ENCODE measurements at regions not wholly inside any gene's neighbourhood (a gene's known extent, or its start where the extent isn't known, plus 50 kb on each side); places are given as distances from the start of the nearest gene placed in this dataset.
"Not testable (repeated sequence)": the region's sequence is repeated elsewhere in the genome, so short reads cannot be mapped to it uniquely, and the experiment has no call there.

DNA sequence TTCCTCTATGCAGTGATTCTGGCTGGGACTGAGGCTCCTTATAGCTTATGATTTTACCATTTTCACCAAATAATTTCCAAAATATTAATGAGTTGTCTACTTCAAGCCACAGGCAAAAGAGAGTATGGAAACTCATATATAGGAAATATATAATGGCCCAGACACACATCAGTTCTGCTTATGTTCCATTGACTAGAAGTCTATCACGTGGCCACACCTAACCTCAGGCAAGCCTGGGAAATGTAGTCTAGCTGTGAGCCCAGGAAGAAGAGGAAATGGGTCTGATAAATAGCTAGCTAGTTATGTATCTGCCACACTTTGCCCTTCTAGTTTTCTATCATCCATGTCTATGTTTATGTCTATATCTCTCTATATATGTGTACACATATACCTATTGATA, 195.1 kb downstream of the OTOL1 start:
- H3K27me3 Mint-ChIP-seq (ENCODE audit: low read depth): no peaks in the 10 kb centered on the region
- no peaks in the 10 kb centered on the region for H3K9me3 Mint-ChIP-seq
- no peak for DNase-seq
- H3K4me1 Mint-ChIP-seq (ENCODE audit: low read depth): no peaks in the 10 kb centered on the region
- ATAC-seq: no peak
- no peak overlapping the region for H3K4me3 Mint-ChIP-seq
- H3K36me3 Mint-ChIP-seq (ENCODE audit: insufficient read depth): no peaks in the 10 kb centered on the region

DNA sequence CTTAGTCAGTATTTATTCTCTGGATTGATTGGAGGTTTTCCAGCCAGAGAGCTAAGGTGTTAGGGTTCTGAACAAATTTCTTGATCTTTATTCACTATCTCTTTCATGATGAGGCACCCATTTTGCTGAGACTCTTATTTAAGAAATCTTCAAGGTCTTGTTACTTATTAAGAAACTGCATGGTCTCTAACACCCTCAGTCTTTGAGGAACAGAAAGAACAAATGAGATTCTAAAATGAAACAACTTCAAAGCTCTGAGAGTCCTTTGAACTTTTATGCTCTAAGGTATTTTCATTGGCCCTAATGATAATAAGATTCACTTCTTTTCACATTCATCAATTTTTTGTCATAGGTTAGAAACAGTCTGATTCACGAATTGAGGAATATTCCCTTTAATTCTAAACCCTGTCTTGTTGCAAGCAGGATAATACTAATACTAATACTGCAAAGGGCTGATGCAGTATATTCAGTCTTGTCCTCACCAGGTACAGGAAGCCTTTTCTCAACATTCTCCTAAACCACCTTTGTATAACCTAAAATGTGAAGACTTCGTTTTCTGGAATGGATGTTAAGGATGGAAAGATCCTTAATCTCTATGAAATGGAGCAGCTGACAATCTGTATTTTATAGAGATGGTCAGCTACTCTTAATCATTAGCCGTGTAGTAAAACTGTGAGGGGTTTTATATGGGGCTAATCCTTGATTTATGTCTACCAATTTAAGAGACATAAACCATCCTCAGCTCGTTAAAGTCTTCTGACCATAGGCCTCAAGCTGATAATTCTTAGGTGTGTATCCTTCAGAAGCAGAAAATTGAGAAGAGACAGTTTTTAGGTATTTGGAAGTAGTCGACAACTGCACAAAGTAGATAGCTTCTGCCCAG, 198.3 kb downstream of the OTOL1 start:
- no peaks in the 10 kb centered on the region for H3K9me3 Mint-ChIP-seq
- no peak for ATAC-seq
- DNase-seq: no peak
- no peak overlapping the region for H3K4me3 Mint-ChIP-seq
- no peaks in the 10 kb centered on the region for H3K4me1 Mint-ChIP-seq (ENCODE audit: low read depth)
- no peaks in the 10 kb centered on the region for H3K36me3 Mint-ChIP-seq (ENCODE audit: insufficient read depth)
- no peaks in the 10 kb centered on the region for H3K27me3 Mint-ChIP-seq (ENCODE audit: low read depth)

- DNase-seq (no peak), ATAC-seq (no peak)
- no peaks in the 10 kb centered on the region for H3K36me3 Mint-ChIP-seq (ENCODE audit: insufficient read depth)
- no peaks in the 10 kb centered on the region for H3K4me1 Mint-ChIP-seq (ENCODE audit: low read depth)
- no peaks in the 10 kb centered on the region for H3K27me3 Mint-ChIP-seq (ENCODE audit: low read depth)
- no peak overlapping the region for H3K4me3 Mint-ChIP-seq
- no peaks in the 10 kb centered on the region for H3K9me3 Mint-ChIP-seq
Measured at GRCh38 chr3:161695811-161696210, 199.2 kb downstream of the OTOL1 start.

- Mint-ChIP-seq H3K36me3 (ENCODE audit: insufficient read depth) (no peaks in the 10 kb centered on the region), H3K4me3 (no peak overlapping the region), H3K4me1 (ENCODE audit: low read depth) (no peaks in the 10 kb centered on the region), H3K9me3 (peaks cover 11% of the 10 kb centered on the region), H3K27me3 (ENCODE audit: low read depth) (no peaks in the 10 kb centered on the region)
- no peak for DNase-seq
- no peak for ATAC-seq
Measured at GRCh38 chr3:161700998-161701397, 204.4 kb downstream of the OTOL1 start.

DNA sequence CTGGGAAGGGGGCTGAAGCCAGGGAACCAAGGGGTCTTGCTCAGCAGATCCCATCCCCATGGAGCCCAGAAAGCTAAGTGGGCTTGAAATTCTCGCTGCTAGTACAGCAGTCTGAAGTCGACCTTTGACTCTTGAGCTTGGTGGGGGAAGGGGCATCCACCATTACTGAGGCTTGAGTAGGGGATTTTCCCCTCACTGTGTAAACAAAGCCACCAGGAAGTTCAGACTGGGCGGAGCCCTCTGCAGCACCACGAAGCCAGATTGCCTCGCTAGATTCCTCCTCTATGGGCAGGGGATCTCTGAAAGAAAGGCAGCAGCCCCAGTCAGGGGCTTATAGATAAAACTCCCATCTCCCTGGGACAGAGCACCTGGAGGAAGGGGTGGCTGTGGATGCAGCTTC, 210.6 kb downstream of the OTOL1 start:
- H3K4me3 Mint-ChIP-seq; DNase-seq; H3K4me1 Mint-ChIP-seq (ENCODE audit: low read depth); ATAC-seq; H3K27me3 Mint-ChIP-seq (ENCODE audit: low read depth); H3K36me3 Mint-ChIP-seq (ENCODE audit: insufficient read depth): not testable (repeated sequence)
- peaks cover 16% of the 10 kb centered on the region for H3K9me3 Mint-ChIP-seq

DNA sequence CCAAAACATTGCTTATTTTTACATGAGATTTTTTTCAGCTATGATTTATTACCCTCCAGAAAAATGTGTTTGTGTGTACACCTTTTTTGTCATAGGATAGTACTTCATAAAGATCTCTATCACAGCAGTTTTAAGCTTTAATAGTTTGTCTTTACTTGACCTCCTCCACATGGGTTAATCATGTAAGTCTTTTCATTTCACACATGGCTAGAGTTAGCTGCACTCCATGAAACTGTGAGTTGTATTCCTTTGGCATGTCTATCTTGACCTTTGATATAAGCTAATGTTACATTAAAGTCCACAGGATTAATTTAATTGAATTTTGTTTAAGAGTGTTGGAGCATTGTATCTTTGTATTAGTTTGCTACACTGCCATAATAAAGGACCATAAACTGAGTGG, 217.1 kb downstream of the OTOL1 start:
- H3K36me3 Mint-ChIP-seq (ENCODE audit: insufficient read depth): no peaks in the 10 kb centered on the region
- DNase-seq (no peak), ATAC-seq (no peak)
- H3K9me3 Mint-ChIP-seq: peaks cover 9% of the 10 kb centered on the region
- no peak overlapping the region for H3K4me3 Mint-ChIP-seq
- H3K27me3 Mint-ChIP-seq (ENCODE audit: low read depth): no peaks in the 10 kb centered on the region
- no peaks in the 10 kb centered on the region for H3K4me1 Mint-ChIP-seq (ENCODE audit: low read depth)

DNA sequence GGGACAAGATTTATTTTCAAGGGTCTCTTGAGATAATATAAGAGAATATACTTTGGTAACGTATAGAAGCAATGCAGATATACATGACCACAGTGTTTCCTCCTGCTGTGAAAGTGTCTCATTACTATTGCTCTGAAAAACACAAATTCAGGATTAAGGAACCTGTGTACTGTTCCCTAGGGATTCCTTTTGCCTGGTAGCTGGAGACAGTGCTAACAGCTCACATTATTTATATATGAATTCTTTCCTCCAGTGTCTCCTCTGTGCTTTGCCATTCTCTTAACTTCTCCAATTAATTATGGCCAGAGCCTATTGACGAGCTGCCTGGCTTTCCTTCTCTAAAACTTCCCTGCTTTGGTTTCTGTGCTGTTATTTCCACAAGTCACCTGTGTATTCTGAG, 235.4 kb downstream of the OTOL1 start:
- Mint-ChIP-seq H3K9me3 (no peaks in the 10 kb centered on the region), H3K27me3 (ENCODE audit: low read depth) (no peaks in the 10 kb centered on the region), H3K4me3 (no peak overlapping the region), H3K36me3 (ENCODE audit: insufficient read depth) (no peaks in the 10 kb centered on the region), H3K4me1 (ENCODE audit: low read depth) (no peaks in the 10 kb centered on the region)
- ATAC-seq (no peak), DNase-seq (no peak)

DNA sequence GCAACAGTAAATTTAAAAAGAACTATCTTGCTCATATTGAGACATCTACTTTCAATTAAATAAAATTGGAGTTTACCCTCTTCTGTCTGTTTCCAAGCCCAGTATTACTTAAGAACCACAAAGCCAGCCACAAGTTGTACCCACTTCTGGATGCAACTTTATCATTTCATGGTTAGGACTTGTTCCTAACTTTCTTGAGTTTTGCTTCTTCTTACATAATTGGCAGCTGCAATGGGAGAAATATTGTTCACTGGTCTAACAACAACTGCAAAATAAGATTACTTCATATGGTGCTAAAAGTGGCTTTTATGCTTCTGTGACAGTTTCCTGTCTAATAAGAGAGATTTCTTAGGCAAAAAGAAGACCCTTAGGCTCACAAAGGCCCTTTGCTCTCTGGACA, 240.6 kb downstream of the OTOL1 start:
- H3K4me3 Mint-ChIP-seq: no peak overlapping the region

DNA sequence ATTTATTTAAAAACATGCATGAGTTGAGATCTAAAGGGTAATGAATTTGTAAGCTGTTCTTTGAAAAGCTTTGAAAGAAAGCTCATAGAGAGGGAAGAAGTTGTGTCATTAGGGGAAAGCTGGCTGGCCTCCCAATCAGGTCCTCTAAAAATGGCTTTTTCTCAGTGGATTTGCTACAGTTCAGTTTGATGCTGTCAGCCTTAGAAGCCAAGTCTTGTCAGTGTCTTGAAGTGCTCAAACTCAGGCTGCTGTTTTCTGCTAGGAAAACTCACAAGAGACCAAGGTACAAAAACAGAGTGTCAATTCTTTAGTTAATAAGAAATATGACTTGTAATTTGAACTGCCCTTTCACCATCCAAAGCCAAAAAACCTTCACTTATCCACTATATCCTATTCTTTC, 243.8 kb downstream of the OTOL1 start:
- peaks cover 4% of the 10 kb centered on the region for H3K9me3 Mint-ChIP-seq

More for the DNA sequence above, 240.6 kb downstream of the OTOL1 start:
- no peaks in the 10 kb centered on the region for H3K27me3 Mint-ChIP-seq (ENCODE audit: low read depth)
- no peak for ATAC-seq
- H3K9me3 Mint-ChIP-seq: peaks cover 4% of the 10 kb centered on the region
- no peak for DNase-seq
- no peaks in the 10 kb centered on the region for H3K4me1 Mint-ChIP-seq (ENCODE audit: low read depth)
- no peaks in the 10 kb centered on the region for H3K36me3 Mint-ChIP-seq (ENCODE audit: insufficient read depth)

DNA sequence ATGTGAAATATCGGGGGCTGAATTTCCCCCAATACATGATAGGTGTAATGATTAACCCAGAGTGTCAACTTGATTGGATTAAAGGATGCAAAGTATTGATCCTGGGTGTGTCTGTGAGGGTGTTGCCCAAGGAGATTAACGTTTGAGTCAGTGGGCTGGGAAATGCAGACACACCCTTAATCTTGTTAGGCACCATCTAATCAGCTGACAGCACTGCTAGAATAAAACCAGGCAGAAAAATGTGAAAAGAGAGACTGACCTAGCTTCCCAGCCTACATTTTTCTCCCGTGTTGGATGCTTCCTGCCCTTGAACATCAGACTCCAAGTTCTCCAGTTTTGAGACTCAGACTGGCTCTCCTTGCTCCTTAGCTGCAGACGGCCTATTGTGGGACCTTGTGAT, 247.8 kb downstream of the OTOL1 start:
- Mint-ChIP-seq H3K9me3 (peaks cover 4% of the 10 kb centered on the region), H3K4me3 (no peak overlapping the region), H3K36me3 (ENCODE audit: insufficient read depth) (no peaks in the 10 kb centered on the region), H3K4me1 (ENCODE audit: low read depth) (no peaks in the 10 kb centered on the region), H3K27me3 (ENCODE audit: low read depth) (no peaks in the 10 kb centered on the region)
- no peak for ATAC-seq
- DNase-seq: no peak

More for the DNA sequence above, 243.8 kb downstream of the OTOL1 start:
- H3K4me3 Mint-ChIP-seq: no peak overlapping the region
- no peak for DNase-seq
- no peaks in the 10 kb centered on the region for H3K27me3 Mint-ChIP-seq (ENCODE audit: low read depth)
- no peak for ATAC-seq
- H3K36me3 Mint-ChIP-seq (ENCODE audit: insufficient read depth): no peaks in the 10 kb centered on the region
- H3K4me1 Mint-ChIP-seq (ENCODE audit: low read depth): no peaks in the 10 kb centered on the region

DNA sequence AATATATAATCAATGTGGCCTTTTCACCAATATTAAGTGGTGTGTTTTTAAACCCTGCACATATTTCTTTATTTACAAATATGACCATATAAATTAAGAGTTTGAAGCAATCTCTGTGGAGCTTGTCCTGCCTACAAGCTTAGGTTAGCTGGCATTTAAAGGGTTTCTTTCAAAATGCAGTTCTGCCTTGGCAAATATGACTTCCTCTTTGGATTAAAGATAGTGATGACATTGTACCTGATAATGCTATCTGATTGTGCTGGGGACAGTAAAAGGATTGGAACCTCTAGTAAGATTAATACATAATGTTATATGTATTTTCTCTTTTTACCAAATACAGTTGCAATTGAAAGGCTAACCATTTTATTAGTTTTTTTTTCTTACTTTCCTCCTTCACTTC, 249.1 kb downstream of the OTOL1 start:
- Mint-ChIP-seq H3K4me3 (no peak overlapping the region), H3K4me1 (ENCODE audit: low read depth) (no peaks in the 10 kb centered on the region), H3K9me3 (peaks cover 4% of the 10 kb centered on the region), H3K27me3 (ENCODE audit: low read depth) (no peaks in the 10 kb centered on the region), H3K36me3 (ENCODE audit: insufficient read depth) (no peaks in the 10 kb centered on the region)
- no peak for DNase-seq
- no peak for ATAC-seq

DNA sequence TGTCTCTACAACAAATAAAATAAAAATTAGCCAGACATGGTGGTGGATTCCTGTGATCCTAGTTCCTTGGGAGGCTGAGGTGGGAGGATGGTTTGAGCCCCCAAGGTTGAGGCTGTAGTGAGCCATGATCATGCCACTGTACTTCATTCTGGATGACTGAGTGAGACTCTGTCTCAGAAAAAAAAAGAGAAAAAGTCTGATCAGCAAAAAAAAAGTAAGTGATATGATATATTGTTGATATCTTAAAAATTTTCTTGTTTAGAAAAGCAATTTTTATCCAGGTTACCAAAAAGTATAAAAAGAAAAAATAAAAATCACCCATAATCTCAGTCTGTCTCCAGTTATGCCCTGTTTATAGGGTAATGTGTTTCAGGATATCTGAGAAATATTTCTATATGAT, 251.4 kb downstream of the OTOL1 start:
- Mint-ChIP-seq H3K36me3 (ENCODE audit: insufficient read depth) (no peaks in the 10 kb centered on the region), H3K4me3 (no peak overlapping the region), H3K4me1 (ENCODE audit: low read depth) (no peaks in the 10 kb centered on the region), H3K27me3 (ENCODE audit: low read depth) (no peaks in the 10 kb centered on the region), H3K9me3 (no peaks in the 10 kb centered on the region)
- no peak for ATAC-seq
- no peak for DNase-seq

GRCh38 chr3:161754420-161755053, 257.9 kb downstream of the OTOL1 start:
- no peak for DNase-seq

DNA sequence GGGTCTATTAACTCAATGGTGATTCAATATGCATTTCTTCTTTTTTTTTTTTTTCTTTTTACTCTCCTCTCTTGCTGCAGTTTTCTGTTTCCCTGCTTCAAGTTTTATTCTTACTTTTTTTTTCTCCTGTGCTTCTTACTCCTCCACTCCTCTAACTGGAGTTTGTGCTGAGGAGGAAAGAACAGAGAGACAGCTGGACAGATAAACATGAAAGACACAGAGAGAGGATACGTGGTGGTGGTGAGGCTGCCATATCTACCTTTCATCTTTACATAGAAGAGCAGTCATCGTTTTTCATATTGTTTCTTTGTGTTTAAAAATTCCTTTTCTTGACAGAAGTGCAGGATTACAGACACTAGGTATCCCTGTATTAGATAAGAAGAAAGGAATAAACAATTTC, 262.8 kb downstream of the OTOL1 start:
- DNase-seq (no peak), ATAC-seq (no peak)
- Mint-ChIP-seq H3K36me3 (ENCODE audit: insufficient read depth) (no peaks in the 10 kb centered on the region), H3K27me3 (ENCODE audit: low read depth) (no peaks in the 10 kb centered on the region), H3K9me3 (no peaks in the 10 kb centered on the region), H3K4me1 (ENCODE audit: low read depth) (no peaks in the 10 kb centered on the region), H3K4me3 (no peak overlapping the region)

More at GRCh38 chr3:161754420-161755053, 257.9 kb downstream of the OTOL1 start:
- no peaks in the 10 kb centered on the region for H3K27me3 Mint-ChIP-seq (ENCODE audit: low read depth)
- no peak overlapping the region for H3K4me3 Mint-ChIP-seq
- no peak for ATAC-seq
- no peaks in the 10 kb centered on the region for H3K9me3 Mint-ChIP-seq
- no peaks in the 10 kb centered on the region for H3K4me1 Mint-ChIP-seq (ENCODE audit: low read depth)
- H3K36me3 Mint-ChIP-seq (ENCODE audit: insufficient read depth): no peaks in the 10 kb centered on the region

DNA sequence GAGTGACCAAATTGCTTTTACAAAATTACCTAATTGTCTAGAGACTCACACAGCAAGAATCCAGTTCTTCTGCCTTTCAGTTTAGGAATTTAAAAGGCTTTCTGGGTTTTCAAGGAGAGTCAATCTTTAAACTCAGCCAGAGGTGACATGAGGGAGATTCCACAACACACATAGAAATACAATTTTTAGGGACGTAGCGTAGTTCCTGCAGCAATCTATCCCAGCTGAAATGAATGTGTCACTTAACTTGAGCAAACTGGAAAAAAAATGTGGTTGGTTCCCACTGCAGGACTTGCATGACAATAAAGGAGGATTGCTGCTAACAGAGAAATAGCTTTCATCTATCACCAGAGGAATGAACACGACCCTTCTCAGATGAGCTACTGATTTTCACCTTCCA, 269.7 kb downstream of the OTOL1 start:
- ATAC-seq (no peak), DNase-seq (no peak)
- H3K9me3 Mint-ChIP-seq: no peaks in the 10 kb centered on the region
- H3K4me3 Mint-ChIP-seq: no peak overlapping the region
- H3K36me3 Mint-ChIP-seq (ENCODE audit: insufficient read depth): no peaks in the 10 kb centered on the region
- no peaks in the 10 kb centered on the region for H3K4me1 Mint-ChIP-seq (ENCODE audit: low read depth)
- no peaks in the 10 kb centered on the region for H3K27me3 Mint-ChIP-seq (ENCODE audit: low read depth)

Measured in activated T-cell treated with anti-CD3 and anti-CD28 coated beads, Interleukin-2, amount 50 U/mL, for 4 hours (primary cell).